ENCODE measurements at regions not wholly inside any gene's neighbourhood (a gene's known extent, or its start where the extent isn't known, plus 50 kb on each side); places are given as distances from the start of the nearest gene placed in this dataset.
"Not testable (repeated sequence)": the region's sequence is repeated elsewhere in the genome, so short reads cannot be mapped to it uniquely, and the experiment has no call there.

DNA sequence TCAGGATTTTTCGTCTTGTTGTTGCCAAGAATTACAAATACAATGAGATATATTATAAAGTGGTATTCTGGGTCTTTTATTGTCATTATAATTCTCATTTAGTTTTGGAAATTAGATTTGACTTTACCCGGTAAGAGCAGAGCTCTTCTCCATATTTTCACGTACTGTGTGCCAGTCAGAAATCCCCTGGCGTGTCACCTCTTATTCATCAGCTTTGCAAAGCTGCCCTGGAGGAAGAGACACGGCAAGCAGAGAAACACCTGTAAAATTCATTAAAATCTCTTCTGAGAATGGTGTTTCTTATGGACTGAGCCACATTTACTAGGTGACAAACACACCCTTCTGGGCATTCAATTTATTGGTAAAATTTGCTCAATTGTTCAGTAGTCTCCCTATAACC, 440.4 kb downstream of the HINT1 start:
- no peak for DNase-seq (ENCODE audit: low spot score)

- peak; percentile 61 for DNase-seq (ENCODE audit: low spot score)
Measured at GRCh38 chr5:130720355-130720754, 444.7 kb downstream of the HINT1 start.

GRCh38 chr5:130715541-130715940, 449.5 kb downstream of the HINT1 start:
- DNase-seq (ENCODE audit: low spot score): no peak

DNA sequence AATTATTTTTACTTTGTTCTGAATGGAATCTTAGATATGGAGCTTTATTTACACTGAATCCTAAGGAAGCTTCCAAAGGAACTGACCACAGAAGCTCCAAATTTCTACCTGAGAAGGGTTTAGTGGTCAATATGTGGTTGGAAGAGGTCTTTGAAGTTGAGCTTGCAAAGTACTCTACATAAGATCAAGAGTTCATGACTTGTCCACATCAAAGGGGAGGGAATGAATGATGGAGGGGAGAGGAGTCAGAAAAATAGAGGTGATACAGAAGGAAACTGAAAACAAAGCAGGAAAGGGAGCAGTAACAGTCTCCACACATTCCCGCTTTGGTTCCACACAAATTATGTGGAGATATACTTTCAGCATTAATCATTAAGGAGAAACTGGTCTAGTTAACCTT, 450.9 kb downstream of the HINT1 start:
- no peak for DNase-seq (ENCODE audit: low spot score)

DNA sequence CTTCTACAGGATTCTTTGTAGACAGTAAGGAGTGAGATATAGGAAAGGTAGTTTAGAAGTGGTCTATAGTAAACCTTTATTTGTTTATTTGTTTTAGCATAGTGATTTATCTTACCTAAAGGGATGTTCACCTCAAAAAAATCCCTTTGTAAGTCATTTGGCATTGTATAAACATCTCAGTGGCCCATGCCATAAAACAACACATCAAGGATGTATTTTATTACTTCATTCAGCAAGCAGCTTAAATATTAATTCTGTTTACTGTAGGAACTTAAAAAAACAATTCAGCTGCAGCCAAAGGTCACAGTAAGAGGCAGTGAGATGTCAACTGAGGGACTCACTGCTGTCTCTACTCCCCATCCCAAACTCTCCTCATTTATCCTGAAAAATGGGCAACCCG, 452.7 kb downstream of the HINT1 start:
- no peak for DNase-seq (ENCODE audit: low spot score)

- DNase-seq (ENCODE audit: low spot score): no peak
Measured at GRCh38 chr5:130710596-130710995, 454.5 kb downstream of the HINT1 start.

GRCh38 chr5:130708754-130709153, 456.3 kb downstream of the HINT1 start:
- no peak for DNase-seq (ENCODE audit: low spot score)

DNA sequence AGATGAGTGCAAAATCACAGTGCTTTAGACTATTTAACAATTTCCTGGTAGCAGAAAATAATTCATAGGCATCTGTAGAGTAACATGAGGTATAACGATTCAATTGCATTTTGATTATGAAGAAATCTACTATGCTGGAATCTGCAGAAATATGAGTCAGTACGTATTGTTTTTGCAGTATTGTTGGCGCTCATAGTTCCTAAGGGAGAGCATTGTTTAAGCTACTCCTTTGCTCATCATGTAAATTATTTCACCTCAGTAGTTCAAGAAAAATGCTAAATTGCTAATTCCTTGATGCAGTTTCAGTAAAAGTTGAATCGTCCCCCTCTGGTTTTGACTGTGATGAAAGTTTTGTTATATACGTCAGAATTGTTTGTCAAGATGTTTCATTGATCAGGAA, 458.4 kb downstream of the HINT1 start:
- no peak for DNase-seq (ENCODE audit: low spot score)

DNA sequence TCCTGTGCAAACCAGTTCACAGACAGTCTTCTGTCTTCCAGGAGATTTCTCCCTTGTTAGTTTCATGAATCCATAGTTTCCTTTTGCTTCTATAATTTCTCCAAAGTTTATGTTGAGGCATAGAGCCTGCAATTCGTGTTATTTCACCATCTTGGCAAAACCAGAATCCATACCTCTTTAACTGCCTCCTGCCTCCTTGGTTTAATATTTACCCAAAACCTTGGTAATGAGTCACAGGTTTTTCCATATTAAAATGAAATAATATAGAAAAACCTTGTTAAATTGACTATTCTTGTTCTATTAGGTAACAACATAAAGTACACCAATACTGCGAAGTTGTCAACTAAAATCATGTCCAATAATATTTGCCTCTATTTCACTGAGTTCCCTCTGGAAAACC, 459.7 kb downstream of the HINT1 start:
- DNase-seq (ENCODE audit: low spot score): no peak

DNA sequence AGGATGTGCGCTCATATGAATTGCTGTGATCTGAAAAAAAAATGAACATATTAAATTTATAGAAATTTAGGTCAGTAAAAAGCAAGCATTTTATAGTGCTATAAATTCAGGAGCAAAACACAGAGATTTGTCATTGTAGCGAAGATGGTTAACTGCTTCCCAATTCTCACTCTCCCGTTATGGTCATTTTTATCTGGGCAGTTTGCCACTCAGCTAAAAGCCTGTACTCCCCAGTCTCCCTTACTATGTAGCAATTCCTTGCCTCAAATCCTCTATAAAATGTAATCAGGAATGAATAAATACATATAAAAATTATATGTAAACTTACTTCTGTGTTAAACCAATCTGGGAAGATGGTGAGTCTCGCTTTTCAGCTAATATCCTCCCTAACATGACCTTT, 471.5 kb downstream of the HINT1 start:
- no peak for DNase-seq (ENCODE audit: low spot score)

- no peak for DNase-seq (ENCODE audit: low spot score)
Measured at GRCh38 chr5:130692770-130693169, 472.3 kb downstream of the HINT1 start.

GRCh38 chr5:130689831-130690230, 475.2 kb downstream of the HINT1 start:
- no peak for DNase-seq (ENCODE audit: low spot score)

GRCh38 chr5:130687085-130687733, 477.8 kb downstream of the HINT1 start:
- no peak for DNase-seq (ENCODE audit: low spot score)

- no peak for DNase-seq (ENCODE audit: low spot score)
Measured at GRCh38 chr5:130678637-130679036, 486.4 kb downstream of the HINT1 start.

DNA sequence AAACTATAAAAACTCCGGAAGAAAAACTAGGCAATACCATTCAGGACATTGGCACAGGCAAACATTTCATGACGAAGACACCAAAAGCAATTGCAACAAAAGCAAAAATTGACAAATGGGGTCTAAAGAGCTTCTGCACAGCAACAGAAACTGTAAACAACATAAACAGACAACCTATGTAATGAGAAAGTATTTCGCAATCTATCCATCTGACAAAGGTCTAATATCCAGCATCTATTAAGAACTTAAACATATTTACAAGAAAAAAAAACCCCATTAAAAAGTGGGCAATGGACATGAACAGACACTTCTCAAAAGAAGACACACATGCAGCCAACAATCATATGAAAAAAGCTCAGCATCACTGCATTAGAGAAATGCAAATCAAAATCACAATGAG, 498.6 kb downstream of the HINT1 start:
- no peak for DNase-seq (ENCODE audit: low spot score)

GRCh38 chr5:130652176-130652575, 512.9 kb downstream of the HINT1 start:
- peak; percentile 75 for DNase-seq (ENCODE audit: low spot score)

DNA sequence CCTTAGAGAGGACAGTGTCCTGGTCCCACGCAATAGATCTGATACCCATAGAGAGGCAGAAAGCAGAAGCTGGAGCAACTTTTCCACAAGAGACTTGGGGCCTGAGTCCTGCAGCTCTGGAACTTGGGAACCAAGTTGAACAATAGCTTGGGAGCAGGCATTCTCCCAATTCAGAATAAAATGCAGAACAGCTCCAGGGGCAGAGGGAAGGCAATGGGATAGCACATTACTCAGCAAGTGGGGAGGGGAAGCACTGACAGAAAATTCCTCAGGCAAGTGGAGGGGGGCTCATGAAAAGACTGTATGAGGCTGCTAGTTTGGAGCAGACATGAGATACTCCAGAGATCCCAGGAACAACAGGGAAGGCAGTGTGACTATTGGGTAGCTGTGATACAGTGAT, 513.6 kb downstream of the HINT1 start:
- DNase-seq (ENCODE audit: low spot score): no peak

DNA sequence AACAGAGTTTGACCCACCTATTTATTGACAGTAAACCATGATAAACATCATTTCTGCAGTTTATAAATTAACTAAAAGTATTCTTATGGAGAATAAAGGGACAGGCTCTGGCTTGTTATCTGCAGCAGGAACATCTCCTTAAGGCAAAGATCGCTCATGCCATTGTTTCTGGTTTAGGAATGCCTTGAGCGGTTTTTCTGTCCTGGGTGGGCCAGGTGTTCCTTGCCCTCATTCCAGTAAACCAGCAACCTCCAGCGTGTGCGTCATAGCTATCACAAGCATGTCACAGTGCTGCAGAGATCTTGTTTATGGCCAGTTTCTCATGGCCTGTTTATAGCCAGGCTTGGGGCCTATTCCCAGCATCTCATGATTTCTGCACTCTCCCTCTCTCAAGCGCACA, 521.7 kb downstream of the HINT1 start:
- no peak for DNase-seq (ENCODE audit: low spot score)

GRCh38 chr5:130642461-130642860, 522.6 kb downstream of the HINT1 start:
- no peak for DNase-seq (ENCODE audit: low spot score)

- no peak for DNase-seq (ENCODE audit: low spot score)
Measured at GRCh38 chr5:130627145-130627544, 537.9 kb downstream of the HINT1 start.

GRCh38 chr5:130624805-130625204, 540.3 kb downstream of the HINT1 start:
- DNase-seq (ENCODE audit: low spot score): no peak

DNA sequence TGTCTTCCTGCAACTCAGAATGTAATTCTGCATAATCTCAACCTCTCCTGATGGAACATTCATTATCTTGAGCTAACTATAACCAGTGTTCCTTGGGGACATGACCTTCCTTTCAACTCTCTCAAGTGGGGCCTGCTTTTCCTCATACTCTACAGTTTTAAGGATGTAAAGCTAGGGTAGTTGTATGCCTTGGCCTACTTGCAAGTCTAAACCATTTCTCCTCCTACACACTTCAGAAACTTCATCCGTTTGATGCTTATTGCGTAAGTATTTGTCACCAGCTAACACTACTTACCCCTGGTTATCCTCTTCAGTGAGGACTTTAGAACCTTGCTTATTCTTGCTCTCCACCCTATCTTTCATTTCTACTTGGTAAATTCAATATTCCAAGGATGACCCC, 548.9 kb downstream of the HINT1 start:
- no peak for DNase-seq (ENCODE audit: low spot score)

GRCh38 chr5:130605234-130605633, 559.8 kb downstream of the HINT1 start:
- DNase-seq (ENCODE audit: low spot score): peak; percentile 12

GRCh38 chr5:130596647-130597046, 568.4 kb downstream of the HINT1 start:
- not testable (repeated sequence) for DNase-seq (ENCODE audit: low spot score)

DNA sequence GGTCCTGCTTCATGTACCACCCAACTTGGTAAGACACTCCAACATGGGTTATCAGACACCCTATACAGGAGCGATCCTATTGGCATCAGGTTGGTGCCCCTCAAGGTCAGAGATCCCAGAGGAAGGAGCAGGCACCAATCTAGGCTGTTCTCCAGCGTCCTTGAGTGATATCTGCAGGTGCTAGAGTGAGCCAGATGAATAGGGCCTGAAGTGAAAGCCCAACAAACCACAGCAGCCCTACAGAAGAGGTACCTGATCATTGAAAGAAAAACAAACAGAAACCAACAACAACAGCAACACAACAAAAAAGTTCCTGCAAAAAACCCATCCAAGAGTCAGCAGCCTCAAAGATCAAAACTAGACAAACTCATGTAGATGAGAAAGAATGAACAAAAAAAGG, 584.8 kb downstream of the HINT1 start:
- DNase-seq (ENCODE audit: low spot score): no peak

All from RKO (cell line).